ENCODE measurements at regions not wholly inside any gene's neighbourhood (a gene's known extent, or its start where the extent isn't known, plus 50 kb on each side); places are given as distances from the start of the nearest gene placed in this dataset.

DNA sequence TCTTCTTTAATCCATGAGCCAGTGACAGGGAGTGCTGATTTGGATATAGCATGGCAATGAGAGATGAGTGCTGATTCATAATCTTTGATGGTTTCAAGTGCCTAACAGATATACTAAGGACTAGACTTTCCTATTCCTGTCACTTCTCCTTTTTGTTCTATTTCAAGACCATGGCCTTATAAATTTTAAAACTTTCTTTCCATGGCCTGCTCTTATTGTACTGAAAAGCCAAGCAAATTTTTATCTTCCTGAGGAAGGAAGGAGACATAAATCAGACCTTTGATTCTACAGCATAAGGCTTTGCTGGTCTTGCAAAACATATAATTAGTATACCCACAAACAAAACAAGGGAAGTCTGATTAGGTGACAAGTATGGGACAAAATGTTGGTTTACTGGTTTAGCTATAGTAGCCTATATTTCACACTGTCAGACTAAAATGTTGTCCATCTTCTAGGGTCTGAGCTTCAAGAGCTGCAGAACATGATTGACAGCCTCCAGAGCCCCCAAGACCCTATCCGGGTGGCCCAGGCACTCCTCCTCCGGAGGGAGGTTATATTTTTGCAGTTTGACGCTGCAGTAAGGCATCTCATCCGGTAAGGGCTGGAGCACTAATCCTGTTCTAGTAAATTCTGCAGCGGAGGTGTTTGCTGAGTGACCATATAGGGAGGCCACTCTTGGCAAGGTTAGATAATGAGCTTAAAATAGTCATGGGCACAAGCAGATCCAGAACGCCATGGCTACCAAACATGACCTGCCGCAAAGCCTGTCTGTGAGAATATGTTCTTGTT is 82.3 kb downstream of the CD164 start:
- TF ChIP-seq, protein P1, sequence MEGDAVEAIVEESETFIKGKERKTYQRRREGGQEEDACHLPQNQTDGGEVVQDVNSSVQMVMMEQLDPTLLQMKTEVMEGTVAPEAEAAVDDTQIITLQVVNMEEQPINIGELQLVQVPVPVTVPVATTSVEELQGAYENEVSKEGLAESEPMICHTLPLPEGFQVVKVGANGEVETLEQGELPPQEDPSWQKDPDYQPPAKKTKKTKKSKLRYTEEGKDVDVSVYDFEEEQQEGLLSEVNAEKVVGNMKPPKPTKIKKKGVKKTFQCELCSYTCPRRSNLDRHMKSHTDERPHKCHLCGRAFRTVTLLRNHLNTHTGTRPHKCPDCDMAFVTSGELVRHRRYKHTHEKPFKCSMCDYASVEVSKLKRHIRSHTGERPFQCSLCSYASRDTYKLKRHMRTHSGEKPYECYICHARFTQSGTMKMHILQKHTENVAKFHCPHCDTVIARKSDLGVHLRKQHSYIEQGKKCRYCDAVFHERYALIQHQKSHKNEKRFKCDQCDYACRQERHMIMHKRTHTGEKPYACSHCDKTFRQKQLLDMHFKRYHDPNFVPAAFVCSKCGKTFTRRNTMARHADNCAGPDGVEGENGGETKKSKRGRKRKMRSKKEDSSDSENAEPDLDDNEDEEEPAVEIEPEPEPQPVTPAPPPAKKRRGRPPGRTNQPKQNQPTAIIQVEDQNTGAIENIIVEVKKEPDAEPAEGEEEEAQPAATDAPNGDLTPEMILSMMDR (IDR thresholded peaks at IDR 0.05), result no peak

DNA sequence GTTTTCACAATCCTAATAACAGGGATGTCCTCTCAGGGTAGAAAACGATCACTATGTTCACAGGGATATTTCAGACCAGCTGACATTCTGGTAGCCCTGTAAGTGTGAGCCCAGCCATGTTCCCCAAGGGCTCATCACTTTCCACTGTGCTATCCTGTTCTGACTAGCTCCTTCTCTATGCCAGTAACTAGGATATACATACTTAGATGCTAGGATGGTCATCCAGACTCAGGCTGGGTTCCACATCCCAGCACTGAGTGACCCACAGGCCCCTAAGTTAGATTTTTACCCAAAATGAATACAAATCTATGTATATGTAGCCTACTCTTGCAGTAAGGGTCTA is 83.0 kb downstream of the CD164 start:
- TF ChIP-seq, protein P1 (IDR thresholded peaks at IDR 0.05), result no peak
- no peak for TF ChIP-seq ZFX (IDR thresholded peaks at IDR 0.05; ENCODE audit: borderline replicate concordance)
- no peak overlapping the region for H3K27ac ChIP-seq

More for the DNA sequence above, 82.3 kb downstream of the CD164 start:
- peak overlapping the region; percentile 36 for H3K27ac ChIP-seq

DNA sequence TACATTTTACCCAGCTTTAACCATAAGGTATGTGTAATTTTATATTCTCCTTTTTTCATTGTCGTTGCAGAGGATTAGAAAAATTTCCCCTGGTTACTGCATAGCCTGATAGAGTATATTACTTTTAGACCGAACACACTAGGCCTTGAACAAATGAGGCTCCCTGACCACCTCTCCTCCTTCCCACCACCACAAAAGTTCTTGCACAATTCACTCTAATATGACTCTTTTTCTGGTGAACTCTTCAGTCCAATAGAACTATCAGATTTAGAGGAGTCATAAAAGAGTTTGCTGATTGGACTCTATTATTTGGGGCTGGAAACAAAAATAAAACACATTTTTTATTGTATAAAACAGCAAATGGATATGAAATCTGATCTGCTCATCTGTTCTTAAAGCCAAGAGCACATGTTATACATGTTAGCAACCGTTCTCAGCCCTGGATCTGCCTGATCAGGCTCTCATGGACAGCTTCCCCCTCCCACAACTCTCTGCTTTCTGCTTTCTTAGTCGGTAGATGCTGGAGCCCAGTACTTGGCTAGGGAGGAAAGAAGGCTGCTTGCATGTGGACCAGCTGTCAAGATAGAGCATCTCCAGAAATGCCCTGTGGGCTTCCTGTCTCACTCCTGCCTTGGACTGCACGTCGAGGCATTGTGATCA is 83.5 kb downstream of the CD164 start:
- H3K27ac ChIP-seq, result no peak overlapping the region
- TF ChIP-seq ZFX (IDR thresholded peaks at IDR 0.05; ENCODE audit: borderline replicate concordance), result no peak
- TF ChIP-seq, protein P1 (IDR thresholded peaks at IDR 0.05), result no peak

DNA sequence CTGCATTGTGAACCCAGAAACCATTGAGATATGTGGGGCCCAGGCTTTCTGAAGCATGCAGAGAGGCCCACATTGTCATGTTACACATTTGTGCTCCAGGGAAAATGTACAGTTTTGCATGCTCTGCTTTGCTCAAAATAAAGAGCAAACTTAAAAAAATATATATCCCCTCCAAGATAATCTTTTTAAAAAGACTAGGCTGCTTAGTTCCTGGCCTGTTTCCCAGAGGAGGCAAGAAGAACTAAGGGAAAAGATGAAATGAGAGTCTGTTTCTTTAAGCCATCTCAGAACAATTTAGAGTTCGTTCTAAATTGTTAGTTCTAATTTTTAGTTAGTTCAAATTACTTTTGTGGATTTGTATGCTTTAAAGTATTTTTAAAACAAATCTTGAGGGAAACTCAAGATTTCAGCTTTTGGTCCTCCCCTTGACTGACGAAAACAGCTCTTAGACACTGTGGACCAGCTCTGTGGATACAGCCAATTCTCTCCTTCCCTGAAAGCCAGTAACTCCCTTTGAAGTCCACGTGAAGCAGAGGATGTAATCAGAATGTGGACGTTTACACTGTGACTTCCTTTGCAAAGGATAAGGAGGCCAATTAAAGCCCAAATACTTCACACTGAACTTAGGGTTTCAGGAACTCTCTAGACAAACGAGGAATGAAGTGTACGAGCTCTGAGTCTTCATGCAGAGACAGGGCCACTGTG is 84.7 kb downstream of the CD164 start:
- no peak overlapping the region for H3K27ac ChIP-seq
- TF ChIP-seq, protein P1 (IDR thresholded peaks at IDR 0.05), result no peak
- no peak for TF ChIP-seq ZFX (IDR thresholded peaks at IDR 0.05; ENCODE audit: borderline replicate concordance)

DNA sequence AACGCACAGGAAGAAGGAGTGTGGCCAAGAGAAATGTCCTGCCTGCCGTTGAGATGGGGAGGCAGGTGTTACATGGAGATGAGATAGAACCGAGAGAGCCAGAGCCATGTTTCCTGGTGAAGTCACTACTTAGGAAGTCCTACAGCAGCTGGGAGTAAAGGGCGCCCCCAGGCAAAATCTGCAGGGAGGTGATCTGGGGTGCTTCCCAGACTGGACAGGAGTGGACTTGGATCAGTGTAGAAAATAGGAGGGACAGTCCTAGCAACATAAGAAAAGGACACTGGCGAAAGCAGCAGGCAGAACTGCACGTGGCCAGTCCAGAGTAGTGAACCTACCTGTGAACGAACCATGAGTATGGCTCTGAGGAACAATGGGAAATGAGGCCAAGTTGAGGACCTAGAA is 85.3 kb downstream of the CD164 start:
- H3K27ac ChIP-seq, result peak overlapping the region; percentile 43
- no peak for TF ChIP-seq ZFX (IDR thresholded peaks at IDR 0.05; ENCODE audit: borderline replicate concordance)
- TF ChIP-seq, protein P1 (IDR thresholded peaks at IDR 0.05), result no peak

DNA sequence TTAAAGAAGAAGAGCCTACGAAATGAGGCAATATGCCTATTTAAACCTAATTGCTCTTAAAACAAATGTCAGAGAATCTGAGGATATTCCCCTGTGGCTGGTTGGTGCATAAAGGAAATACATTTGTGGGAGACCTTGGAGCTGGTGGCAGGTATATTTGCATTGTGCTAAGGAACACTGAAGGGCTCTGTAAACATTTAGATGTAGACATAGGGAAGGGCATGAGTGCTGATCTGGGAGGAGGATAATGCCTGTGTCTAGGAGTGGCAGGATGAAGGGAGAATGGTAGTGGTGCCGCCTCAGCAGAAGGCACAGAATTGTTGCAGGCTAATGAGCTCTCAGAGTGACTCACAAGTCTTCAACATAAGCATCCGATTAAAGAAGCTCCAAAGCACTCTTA is 85.8 kb downstream of the CD164 start:
- H3K27ac ChIP-seq, result peak overlapping the region; percentile 43
- TF ChIP-seq, protein P1 (IDR thresholded peaks at IDR 0.05), result no peak
- TF ChIP-seq ZFX (IDR thresholded peaks at IDR 0.05; ENCODE audit: borderline replicate concordance), result no peak

DNA sequence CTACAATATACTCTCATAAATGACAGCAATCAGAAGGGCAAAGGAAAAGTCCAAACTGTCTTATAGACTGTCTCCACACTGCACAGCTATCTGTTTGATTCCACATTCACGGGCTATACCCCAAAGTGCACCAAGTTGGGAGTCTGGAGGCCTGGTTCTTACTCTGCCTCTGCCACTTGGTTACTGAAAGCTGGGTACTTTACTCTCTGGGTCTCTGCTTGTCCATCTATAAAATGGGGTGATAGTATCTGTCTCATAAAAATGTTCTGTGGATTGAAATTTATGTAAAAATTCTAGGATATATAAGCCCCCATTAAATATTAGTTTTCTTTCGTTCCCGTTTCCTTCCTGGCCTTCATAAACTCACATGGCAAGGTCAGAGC is 86.5 kb downstream of the CD164 start:
- peak overlapping the region; percentile 43 for H3K27ac ChIP-seq
- TF ChIP-seq, protein P1 (IDR thresholded peaks at IDR 0.05), result no peak
- no peak for TF ChIP-seq ZFX (IDR thresholded peaks at IDR 0.05; ENCODE audit: borderline replicate concordance)
